ENCODE measurements at regions not wholly inside any gene's neighbourhood (a gene's known extent, or its start where the extent isn't known, plus 50 kb on each side); places are given as distances from the start of the nearest gene placed in this dataset.

- Histone ChIP-seq H3K9me3 (no peaks in the 10 kb centered on the region), H4K20me1 (ENCODE audit: insufficient read depth) (no peaks in the 10 kb centered on the region), H3K9me2 (no peaks in the 10 kb centered on the region), H3K4me2 (no peak overlapping the region), H3K9ac (no peak overlapping the region), H3F3A (replicated peaks; ENCODE audit: insufficient read depth) (no peaks in the 10 kb centered on the region), H3K36me3 (replicated peaks in 1 of 2; ENCODE audit: control insufficient read depth in 1 of 2, insufficient read depth in 2 of 2, low read length in 1 of 2) (no peaks in the 10 kb centered on the region), H3K27me3 (ENCODE audit: insufficient read depth) (no peaks in the 10 kb centered on the region), H3K27ac (ENCODE audit: low read depth in 2 of 2, low read length in 1 of 2) (no peak overlapping the region), H2AFZ (ENCODE audit: low read depth) (no peak overlapping the region), H3K79me2 (ENCODE audit: insufficient read depth) (no peaks in the 10 kb centered on the region), H3K4me3 (ENCODE audit: low read depth in 2 of 2, low read length in 1 of 2) (no peak overlapping the region), H3K4me1 (ENCODE audit: control insufficient read depth in 1 of 2, insufficient read depth in 2 of 2, low read depth in 1 of 2, low read length in 1 of 2) (no peaks in the 10 kb centered on the region)
- no peak for DNase-seq
- ChIA-PET CTCF (interaction anchor here (0.7 kb wide), 1 partner anchor 13 kb away, joined by 3 read pairs; no protein-coding TSS in a partner anchor), POLR2A (no interaction called here)
- WGBS (ENCODE audit: low lambda C conversion rate), result 52% methylated on average over 1 of the region's 1 CpG
- TF ChIP-seq RXRA (IDR thresholded peaks at IDR 0.05; ENCODE audit: borderline replicate concordance, low read depth) (no peak), RCOR1 (IDR thresholded peaks at IDR 0.05; ENCODE audit: low read length) (no peak), RFX5 (IDR thresholded peaks at IDR 0.05; ENCODE audit: low read length) (no peak), YY1 (IDR thresholded peaks at IDR 0.05; ENCODE audit: low read depth) (no peak), EP300 (IDR thresholded peaks at IDR 0.05; ENCODE audit: borderline replicate concordance in 1 of 2, low read depth in 1 of 2, low read length in 1 of 2) (no peak), NRF1 (IDR thresholded peaks at IDR 0.05; ENCODE audit: low read depth, low read length) (no peak), TCF12 (IDR thresholded peaks at IDR 0.05) (no peak), FOXJ3 (CRISPR knock-in tag; IDR thresholded peaks at IDR 0.05) (no peak), MAX (IDR thresholded peaks at IDR 0.05; ENCODE audit: low read depth) (no peak), MXI1 (IDR thresholded peaks at IDR 0.05; ENCODE audit: low read depth, low read length) (no peak), FOSL2 (IDR thresholded peaks at IDR 0.05; ENCODE audit: borderline replicate concordance, low read depth) (no peak), TAF1 (IDR thresholded peaks at IDR 0.05; ENCODE audit: borderline replicate concordance, low read depth, low read length) (no peak), TEAD4 (IDR thresholded peaks at IDR 0.05; ENCODE audit: borderline replicate concordance, insufficient read depth) (no peak), GATA2 (CRISPR knock-in tag; IDR thresholded peaks at IDR 0.05) (no peak), POLR2AphosphoS5 (IDR thresholded peaks at IDR 0.05; ENCODE audit: low read depth, low read length) (no peak)
- TF ChIP-seq, protein P1, sequence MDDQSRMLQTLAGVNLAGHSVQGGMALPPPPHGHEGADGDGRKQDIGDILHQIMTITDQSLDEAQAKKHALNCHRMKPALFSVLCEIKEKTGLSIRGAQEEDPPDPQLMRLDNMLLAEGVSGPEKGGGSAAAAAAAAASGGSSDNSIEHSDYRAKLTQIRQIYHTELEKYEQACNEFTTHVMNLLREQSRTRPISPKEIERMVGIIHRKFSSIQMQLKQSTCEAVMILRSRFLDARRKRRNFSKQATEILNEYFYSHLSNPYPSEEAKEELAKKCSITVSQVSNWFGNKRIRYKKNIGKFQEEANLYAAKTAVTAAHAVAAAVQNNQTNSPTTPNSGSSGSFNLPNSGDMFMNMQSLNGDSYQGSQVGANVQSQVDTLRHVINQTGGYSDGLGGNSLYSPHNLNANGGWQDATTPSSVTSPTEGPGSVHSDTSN (IDR thresholded peaks at IDR 0.05), result no peak
- TF ChIP-seq, protein P2, sequence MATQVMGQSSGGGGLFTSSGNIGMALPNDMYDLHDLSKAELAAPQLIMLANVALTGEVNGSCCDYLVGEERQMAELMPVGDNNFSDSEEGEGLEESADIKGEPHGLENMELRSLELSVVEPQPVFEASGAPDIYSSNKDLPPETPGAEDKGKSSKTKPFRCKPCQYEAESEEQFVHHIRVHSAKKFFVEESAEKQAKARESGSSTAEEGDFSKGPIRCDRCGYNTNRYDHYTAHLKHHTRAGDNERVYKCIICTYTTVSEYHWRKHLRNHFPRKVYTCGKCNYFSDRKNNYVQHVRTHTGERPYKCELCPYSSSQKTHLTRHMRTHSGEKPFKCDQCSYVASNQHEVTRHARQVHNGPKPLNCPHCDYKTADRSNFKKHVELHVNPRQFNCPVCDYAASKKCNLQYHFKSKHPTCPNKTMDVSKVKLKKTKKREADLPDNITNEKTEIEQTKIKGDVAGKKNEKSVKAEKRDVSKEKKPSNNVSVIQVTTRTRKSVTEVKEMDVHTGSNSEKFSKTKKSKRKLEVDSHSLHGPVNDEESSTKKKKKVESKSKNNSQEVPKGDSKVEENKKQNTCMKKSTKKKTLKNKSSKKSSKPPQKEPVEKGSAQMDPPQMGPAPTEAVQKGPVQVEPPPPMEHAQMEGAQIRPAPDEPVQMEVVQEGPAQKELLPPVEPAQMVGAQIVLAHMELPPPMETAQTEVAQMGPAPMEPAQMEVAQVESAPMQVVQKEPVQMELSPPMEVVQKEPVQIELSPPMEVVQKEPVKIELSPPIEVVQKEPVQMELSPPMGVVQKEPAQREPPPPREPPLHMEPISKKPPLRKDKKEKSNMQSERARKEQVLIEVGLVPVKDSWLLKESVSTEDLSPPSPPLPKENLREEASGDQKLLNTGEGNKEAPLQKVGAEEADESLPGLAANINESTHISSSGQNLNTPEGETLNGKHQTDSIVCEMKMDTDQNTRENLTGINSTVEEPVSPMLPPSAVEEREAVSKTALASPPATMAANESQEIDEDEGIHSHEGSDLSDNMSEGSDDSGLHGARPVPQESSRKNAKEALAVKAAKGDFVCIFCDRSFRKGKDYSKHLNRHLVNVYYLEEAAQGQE (IDR thresholded peaks at IDR 0.05; ENCODE audit: low read depth, low read length), result no peak
- TF ChIP-seq, protein P3, sequence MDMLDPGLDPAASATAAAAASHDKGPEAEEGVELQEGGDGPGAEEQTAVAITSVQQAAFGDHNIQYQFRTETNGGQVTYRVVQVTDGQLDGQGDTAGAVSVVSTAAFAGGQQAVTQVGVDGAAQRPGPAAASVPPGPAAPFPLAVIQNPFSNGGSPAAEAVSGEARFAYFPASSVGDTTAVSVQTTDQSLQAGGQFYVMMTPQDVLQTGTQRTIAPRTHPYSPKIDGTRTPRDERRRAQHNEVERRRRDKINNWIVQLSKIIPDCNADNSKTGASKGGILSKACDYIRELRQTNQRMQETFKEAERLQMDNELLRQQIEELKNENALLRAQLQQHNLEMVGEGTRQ (IDR thresholded peaks at IDR 0.05; ENCODE audit: borderline replicate concordance, low read depth, low read length), result no peak
Observed at GRCh38 chr4:13067077-13067476, 417.1 kb downstream of the RAB28 start.
